GM23338 (cell line): ENCODE measurements at regions not wholly inside any gene's neighbourhood (a gene's known extent, or its start where the extent isn't known, plus 50 kb on each side); places are given as distances from the start of the nearest gene placed in this dataset.

Experiments
- CREB1 ChIP-seq: fragments of 250-450 bp; sonication (Bioruptor Pico); IDR thresholded peaks from 2 replicates; pipeline ENCODE4 v1.5.0; 2020; ENCODE audit warnings: low read depth, mild to moderate bottlenecking, moderate library complexity
- EZH2 ChIP-seq: fragments of 200-600 bp; sonication (generic); IDR thresholded peaks from one replicate; pipeline ENCODE4 v1.8.0; 2017; ENCODE audit warnings: antibody characterized with exemption, mild to moderate bottlenecking, low read depth; ENCODE audit not compliant: unreplicated experiment
- EZH2phosphoT487 ChIP-seq: fragments of 200-600 bp; sonication (generic); IDR thresholded peaks from one replicate; pipeline ENCODE4 v1.8.1; 2018; ENCODE audit warnings: antibody characterized with exemption; ENCODE audit not compliant: unreplicated experiment
- JUNB ChIP-seq: IDR thresholded peaks from one replicate; pipeline ENCODE4 v1.6.1; 2016; ENCODE audit warnings: antibody characterized with exemption; ENCODE audit not compliant: unreplicated experiment
- NANOG ChIP-seq: IDR thresholded peaks from 2 replicates; pipeline ENCODE4 v1.6.1; 2016; ENCODE audit warnings: antibody characterized with exemption, borderline replicate concordance
- POLR2AphosphoS5 ChIP-seq: IDR thresholded peaks from 2 replicates; pipeline ENCODE4 v1.6.1; 2016; ENCODE audit warnings: antibody characterized with exemption, low read depth
- TF ChIP-seq, protein P1 (sequence below), 2 experiments: fragments of 200-600 bp in 1 of 2; sonication (generic) in 1 of 2; conservative IDR thresholded peaks; 2 replicates each; pipeline versions ENCODE4 v1.5.1 to v1.6.1; 2016 to 2017; ENCODE audit warnings: antibody characterized with exemption in 2 of 2, low read depth in 2 of 2, mild to moderate bottlenecking in 2 of 2, moderate library complexity in 1 of 2
- TF ChIP-seq, protein P2 (sequence below): IDR thresholded peaks from one replicate; pipeline ENCODE4 v1.6.1; 2018; ENCODE audit warnings: antibody characterized with exemption; ENCODE audit not compliant: unreplicated experiment

GRCh38 chr11:82365351-82365750, 368.3 kb downstream of the FAM181B start:
- TF ChIP-seq, protein P1, sequence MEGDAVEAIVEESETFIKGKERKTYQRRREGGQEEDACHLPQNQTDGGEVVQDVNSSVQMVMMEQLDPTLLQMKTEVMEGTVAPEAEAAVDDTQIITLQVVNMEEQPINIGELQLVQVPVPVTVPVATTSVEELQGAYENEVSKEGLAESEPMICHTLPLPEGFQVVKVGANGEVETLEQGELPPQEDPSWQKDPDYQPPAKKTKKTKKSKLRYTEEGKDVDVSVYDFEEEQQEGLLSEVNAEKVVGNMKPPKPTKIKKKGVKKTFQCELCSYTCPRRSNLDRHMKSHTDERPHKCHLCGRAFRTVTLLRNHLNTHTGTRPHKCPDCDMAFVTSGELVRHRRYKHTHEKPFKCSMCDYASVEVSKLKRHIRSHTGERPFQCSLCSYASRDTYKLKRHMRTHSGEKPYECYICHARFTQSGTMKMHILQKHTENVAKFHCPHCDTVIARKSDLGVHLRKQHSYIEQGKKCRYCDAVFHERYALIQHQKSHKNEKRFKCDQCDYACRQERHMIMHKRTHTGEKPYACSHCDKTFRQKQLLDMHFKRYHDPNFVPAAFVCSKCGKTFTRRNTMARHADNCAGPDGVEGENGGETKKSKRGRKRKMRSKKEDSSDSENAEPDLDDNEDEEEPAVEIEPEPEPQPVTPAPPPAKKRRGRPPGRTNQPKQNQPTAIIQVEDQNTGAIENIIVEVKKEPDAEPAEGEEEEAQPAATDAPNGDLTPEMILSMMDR (conservative IDR thresholded peaks at IDR 0.05; ENCODE audit: low read depth in 2 of 2), result no peak
- no peak for TF ChIP-seq CREB1
- TF ChIP-seq EZH2phosphoT487, result no peak
- no peak for TF ChIP-seq EZH2
- TF ChIP-seq JUNB, result no peak
- TF ChIP-seq, protein P2, sequence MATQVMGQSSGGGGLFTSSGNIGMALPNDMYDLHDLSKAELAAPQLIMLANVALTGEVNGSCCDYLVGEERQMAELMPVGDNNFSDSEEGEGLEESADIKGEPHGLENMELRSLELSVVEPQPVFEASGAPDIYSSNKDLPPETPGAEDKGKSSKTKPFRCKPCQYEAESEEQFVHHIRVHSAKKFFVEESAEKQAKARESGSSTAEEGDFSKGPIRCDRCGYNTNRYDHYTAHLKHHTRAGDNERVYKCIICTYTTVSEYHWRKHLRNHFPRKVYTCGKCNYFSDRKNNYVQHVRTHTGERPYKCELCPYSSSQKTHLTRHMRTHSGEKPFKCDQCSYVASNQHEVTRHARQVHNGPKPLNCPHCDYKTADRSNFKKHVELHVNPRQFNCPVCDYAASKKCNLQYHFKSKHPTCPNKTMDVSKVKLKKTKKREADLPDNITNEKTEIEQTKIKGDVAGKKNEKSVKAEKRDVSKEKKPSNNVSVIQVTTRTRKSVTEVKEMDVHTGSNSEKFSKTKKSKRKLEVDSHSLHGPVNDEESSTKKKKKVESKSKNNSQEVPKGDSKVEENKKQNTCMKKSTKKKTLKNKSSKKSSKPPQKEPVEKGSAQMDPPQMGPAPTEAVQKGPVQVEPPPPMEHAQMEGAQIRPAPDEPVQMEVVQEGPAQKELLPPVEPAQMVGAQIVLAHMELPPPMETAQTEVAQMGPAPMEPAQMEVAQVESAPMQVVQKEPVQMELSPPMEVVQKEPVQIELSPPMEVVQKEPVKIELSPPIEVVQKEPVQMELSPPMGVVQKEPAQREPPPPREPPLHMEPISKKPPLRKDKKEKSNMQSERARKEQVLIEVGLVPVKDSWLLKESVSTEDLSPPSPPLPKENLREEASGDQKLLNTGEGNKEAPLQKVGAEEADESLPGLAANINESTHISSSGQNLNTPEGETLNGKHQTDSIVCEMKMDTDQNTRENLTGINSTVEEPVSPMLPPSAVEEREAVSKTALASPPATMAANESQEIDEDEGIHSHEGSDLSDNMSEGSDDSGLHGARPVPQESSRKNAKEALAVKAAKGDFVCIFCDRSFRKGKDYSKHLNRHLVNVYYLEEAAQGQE, result no peak
- no peak for TF ChIP-seq POLR2AphosphoS5
- no peak for TF ChIP-seq NANOG
